SU-DHL-6 (cell line): ENCODE measurements at regions not wholly inside any gene's neighbourhood (a gene's known extent, or its start where the extent isn't known, plus 50 kb on each side); places are given as distances from the start of the nearest gene placed in this dataset.

Experiments used
- EZH2phosphoT487 ChIP-seq: fragments of 200-600 bp; sonication (generic), shearing (Covaris generic); conservative IDR thresholded peaks from 2 replicates; pipeline ENCODE4 v1.6.1; 2018; ENCODE audit warnings: mild to moderate bottlenecking, antibody characterized with exemption, low read length, moderate library complexity, mixed read lengths
- TF ChIP-seq, protein P1 (sequence below): fragments of 200-600 bp; sonication (generic); IDR thresholded peaks from one replicate; pipeline ENCODE4 v1.5.1; 2017; ENCODE audit warnings: antibody characterized with exemption, mild to moderate bottlenecking, low read length, moderate library complexity; ENCODE audit not compliant: insufficient read depth, poor library complexity, severe bottlenecking

DNA sequence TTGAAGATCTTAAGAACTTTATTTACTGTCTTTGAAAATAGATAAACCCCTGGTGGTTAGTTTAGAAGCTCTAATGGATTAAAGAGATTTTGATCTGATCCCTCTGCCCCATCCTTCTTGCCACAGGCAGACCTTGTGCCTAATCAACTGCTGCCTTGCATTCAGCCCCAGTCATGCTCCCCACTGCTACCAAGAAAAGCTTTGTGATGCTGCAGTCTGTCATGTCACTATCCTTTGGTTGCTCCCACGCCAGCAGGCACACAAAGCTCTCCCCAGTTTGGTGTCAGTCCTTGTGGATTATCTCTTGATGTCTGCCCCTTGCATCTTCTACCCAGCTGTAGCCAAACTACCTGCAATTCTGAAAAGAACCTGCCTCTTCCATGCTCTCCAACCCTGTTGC is 112.2 kb downstream of the MTNR1B start:
- TF ChIP-seq, protein P1, sequence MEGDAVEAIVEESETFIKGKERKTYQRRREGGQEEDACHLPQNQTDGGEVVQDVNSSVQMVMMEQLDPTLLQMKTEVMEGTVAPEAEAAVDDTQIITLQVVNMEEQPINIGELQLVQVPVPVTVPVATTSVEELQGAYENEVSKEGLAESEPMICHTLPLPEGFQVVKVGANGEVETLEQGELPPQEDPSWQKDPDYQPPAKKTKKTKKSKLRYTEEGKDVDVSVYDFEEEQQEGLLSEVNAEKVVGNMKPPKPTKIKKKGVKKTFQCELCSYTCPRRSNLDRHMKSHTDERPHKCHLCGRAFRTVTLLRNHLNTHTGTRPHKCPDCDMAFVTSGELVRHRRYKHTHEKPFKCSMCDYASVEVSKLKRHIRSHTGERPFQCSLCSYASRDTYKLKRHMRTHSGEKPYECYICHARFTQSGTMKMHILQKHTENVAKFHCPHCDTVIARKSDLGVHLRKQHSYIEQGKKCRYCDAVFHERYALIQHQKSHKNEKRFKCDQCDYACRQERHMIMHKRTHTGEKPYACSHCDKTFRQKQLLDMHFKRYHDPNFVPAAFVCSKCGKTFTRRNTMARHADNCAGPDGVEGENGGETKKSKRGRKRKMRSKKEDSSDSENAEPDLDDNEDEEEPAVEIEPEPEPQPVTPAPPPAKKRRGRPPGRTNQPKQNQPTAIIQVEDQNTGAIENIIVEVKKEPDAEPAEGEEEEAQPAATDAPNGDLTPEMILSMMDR, result no peak
- no peak for TF ChIP-seq EZH2phosphoT487
